GM12873 (cell line): ENCODE measurements at regions not wholly inside any gene's neighbourhood (a gene's known extent, or its start where the extent isn't known, plus 50 kb on each side); places are given as distances from the start of the nearest gene placed in this dataset.

Experiments
- TF ChIP-seq, protein P1 (sequence below): IDR thresholded peaks from 2 replicates; pipeline ENCODE4 v1.5.1; 2012; ENCODE audit warnings: low read depth, mild to moderate bottlenecking, moderate library complexity, low read length, control low read depth; ENCODE audit not compliant: insufficient read depth; ENCODE audit errors: missing control alignments

DNA sequence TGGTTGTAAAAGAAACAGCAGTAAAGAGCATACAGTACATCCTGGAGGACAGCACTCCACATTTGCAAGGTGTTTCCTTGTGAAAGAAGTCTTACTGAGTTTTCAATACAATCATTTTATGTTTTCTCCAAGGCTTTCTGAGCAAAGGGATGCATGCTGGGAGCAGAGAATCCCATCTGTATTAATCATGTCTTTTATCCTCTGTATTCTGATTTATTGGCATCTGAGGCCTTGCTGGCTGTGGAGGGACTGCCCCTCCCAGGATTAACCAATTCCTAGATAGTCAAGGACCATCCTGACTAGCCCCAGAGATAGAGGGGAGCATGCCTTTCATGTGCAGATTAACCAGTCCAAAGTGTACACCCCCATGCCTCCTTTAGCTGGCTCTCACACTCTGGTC, 476.3 kb downstream of the SIPA1L2 start:
- TF ChIP-seq, protein P1, sequence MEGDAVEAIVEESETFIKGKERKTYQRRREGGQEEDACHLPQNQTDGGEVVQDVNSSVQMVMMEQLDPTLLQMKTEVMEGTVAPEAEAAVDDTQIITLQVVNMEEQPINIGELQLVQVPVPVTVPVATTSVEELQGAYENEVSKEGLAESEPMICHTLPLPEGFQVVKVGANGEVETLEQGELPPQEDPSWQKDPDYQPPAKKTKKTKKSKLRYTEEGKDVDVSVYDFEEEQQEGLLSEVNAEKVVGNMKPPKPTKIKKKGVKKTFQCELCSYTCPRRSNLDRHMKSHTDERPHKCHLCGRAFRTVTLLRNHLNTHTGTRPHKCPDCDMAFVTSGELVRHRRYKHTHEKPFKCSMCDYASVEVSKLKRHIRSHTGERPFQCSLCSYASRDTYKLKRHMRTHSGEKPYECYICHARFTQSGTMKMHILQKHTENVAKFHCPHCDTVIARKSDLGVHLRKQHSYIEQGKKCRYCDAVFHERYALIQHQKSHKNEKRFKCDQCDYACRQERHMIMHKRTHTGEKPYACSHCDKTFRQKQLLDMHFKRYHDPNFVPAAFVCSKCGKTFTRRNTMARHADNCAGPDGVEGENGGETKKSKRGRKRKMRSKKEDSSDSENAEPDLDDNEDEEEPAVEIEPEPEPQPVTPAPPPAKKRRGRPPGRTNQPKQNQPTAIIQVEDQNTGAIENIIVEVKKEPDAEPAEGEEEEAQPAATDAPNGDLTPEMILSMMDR, result no peak

DNA sequence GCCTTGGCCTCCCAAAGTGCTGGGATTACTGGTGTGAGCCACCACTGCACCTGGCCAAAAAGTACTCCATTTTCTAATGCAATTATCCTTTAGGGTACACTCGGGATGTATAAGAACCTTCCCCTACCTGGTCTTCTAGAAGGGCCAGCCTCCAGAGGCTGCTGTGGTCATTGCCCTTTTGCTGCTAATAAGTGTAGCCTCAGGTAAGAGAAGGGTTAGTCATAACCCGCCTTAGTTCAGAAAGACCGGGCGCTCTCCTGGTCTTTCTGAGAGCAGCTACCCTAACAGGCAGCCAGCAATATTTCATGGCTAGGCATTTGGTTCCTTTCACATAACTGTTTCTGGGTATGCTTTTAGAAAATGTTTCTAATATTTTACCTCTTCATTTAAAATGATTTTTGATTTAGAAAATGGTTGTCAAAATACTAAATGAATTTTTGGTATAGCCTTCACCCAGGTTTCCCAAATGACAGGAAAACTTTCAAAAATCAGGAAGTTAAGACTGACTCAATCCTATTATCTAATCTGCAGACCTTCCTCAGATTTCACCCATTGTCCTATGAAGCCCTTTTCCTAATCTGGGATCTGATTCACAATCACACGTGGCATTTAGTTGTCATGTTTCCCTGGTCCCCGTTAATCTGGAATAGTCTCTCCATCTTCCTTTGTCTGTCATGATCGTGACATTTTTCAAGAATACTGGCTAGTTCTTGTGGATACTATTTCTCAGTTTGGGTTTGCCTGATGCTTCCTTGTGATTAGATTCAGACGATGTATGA, 479.0 kb downstream of the SIPA1L2 start:
- TF ChIP-seq, protein P1, result no peak

- TF ChIP-seq, protein P1, result no peak
These were observed 480.4 kb downstream of the SIPA1L2 start for GRCh38 chr1:232149287-232150201.

DNA sequence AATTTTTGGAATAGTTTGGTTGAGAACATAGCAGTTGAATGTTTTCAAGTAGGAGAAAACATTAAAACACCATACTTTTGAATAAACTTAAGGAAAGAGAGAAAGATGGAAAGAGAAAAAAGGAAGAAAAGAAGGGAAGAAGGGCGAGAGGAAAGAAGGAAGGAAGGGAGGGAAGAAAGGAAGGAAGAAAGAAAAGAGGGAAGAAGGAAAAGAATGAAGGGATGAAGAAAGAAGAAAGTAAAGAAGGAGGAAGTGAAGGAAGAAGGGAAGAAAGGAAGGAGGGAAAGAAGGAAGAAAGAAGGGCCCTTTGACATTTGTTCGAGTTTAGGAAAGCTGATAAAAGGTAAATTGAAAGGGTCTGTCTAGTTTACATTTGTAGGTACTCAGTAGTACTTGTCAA, 482.7 kb downstream of the SIPA1L2 start:
- TF ChIP-seq, protein P1, result no peak

DNA sequence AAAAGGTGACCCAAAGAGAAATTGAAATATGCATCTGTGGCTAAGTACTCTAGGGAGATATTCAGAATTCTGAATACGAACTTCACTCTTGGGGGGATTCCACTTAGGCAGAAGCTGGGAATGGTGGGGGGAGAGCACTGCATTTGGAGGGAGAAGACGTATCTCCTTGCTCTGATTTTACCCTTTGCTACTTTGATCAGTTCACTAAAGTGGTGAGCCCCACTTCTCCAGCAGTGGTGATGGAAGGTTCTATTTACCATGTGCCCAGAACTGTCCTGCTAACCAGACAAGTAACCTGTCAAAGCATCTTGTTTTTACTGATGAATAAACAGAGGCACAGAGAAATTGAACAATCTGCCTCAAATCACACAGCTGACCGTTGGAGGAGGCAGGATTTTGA, 483.4 kb downstream of the SIPA1L2 start:
- TF ChIP-seq, protein P1, result no peak

GRCh38 chr1:232145768-232146167, 484.2 kb downstream of the SIPA1L2 start:
- TF ChIP-seq, protein P1, result no peak

- TF ChIP-seq, protein P1, result no peak
These were observed 485.2 kb downstream of the SIPA1L2 start for GRCh38 chr1:232144696-232145230.
